SW480 (cell line): ENCODE measurements at regions not wholly inside any gene's neighbourhood (a gene's known extent, or its start where the extent isn't known, plus 50 kb on each side); places are given as distances from the start of the nearest gene placed in this dataset.
A peak's percentile ranks its signal among the peaks of the same experiment; 100 is the strongest.

ENCODE experiments used
- DNase-seq: peaks from one replicate; pipeline ENCODE4 v3.0.0-alpha.2; 2016; ENCODE audit warnings: low spot score

DNA sequence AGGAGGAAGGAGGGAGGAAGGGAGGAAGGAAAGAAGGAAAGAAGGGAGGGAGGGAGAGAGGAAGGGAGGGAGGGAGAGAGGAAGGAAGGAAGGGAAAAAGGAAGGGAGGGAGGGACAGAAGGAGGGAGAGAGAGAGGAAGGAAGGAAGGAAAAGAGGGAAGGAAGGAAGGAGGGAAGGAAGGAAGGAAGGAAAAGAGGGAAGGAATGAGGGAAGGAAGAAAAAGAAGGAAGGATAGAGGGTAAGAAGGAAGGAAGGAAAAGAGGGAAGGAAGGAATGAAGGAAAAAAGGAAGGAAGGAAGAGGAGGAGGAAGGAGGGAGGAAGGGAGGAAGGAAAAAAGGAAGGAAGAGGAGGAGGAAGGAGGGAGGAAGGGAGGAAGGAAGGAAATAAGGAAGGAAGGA is 796.8 kb downstream of the ARAP2 start:
- no peak for DNase-seq

DNA sequence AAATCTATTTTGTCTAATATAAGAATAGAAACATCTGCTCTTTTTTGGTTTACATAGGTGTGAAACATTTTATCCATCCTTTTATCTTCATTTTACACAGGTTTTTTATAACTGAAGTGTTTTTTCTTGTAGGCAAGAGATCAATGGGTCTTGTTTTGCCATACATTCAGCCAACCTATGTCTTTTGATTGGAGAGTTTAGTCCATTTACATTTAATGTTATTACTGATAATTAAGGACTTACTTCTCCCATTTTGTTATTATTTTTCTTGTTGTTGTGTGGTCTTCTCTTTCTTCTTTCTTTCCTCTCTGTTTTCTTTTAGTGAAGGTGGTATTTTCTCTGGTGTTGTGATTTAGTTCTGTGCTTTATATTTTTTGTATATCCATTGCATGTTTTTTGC is 785.3 kb downstream of the ARAP2 start:
- DNase-seq: no peak

DNA sequence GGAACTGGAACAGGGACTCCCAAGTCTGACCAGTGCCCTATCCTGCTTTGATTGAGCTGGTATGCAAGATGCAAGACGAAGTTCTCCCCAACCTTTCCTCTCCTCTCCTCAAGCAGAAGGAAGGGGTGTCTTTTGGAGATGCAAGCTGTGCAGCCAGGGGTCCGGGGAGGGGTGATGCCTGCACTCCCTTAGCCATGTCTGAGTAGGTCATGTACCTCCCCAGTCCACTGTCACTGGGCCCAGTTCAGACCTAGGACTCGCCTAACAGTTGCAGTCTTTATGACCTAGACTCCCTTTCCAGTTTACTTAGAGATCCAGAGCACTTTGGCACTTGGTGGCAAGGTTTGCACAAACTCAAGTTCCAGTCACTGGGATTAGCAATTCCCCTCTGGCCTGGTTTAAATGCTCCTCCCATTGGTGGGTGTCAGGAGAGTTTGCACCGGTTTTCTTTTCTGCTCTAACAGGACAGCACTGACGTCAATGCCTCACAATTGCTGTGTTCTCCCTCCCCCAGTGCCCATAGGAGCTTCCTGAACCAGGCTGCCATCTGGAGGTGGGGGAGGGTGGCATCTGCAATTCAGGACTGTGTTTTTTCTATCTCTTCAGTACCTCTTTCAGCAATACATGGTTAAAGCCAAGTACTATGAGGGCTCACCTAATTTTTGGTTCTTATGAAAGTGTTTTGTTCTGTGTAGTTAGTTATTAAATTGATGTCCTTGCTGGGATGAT is 782.2 kb downstream of the ARAP2 start:
- no peak for DNase-seq

DNA sequence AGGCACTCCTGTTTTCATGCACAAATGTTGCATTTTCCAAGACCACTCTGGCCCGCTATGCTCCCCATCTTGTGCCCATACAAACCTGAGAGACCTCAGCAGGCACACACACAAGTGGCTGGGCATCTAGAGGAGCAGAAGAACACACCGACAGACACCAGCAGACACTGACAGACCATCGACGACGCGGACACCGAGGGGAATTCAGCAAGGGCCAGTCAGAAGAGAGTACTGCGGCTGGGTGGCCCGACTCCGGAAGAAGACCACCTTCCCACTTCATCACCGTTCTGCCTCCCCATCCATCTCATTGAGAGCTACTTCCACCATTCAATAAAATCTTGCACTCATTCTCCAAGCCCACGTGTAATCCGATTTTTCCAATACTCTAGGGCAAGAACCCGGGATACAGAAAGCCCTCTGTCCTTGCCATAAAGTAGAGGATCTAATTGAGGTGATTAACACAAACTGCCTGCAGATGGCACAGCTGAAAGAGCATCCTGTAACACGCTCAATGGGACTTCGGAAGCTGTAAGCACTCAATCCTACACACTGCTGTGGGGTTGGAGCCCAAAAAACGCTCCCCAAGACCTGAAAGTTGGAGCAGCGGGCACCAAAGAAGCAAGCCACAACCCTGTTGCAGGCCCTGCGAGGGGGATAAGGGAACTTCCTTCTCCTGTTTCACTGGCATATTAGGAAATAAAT is 780.9 kb downstream of the ARAP2 start:
- DNase-seq: no peak

DNA sequence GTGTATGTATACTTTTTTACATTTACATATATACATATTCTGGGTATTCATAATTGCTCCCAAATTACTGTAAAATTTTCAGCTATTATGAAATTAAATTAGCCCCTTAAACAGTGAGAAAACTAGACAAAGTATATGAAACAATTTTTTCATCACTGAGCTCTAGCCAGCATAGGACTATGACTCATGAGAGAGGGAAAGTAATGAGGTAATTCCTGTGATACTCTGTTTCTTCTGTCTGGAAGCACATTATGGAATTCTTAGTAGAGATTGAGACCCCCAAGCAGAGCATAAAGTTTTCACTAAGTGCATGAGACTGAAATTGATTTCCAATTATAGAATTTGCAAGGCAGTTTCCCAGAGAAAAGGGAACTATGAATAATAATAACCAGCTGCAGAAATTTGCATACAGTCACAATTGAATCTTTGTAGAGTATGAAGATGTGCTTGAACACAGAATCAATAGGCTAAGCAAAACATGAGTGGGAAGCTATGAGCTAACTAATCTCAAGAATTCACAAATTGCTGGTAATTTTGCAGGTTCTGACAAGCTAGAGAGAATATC is 779.3 kb downstream of the ARAP2 start:
- no peak for DNase-seq

DNA sequence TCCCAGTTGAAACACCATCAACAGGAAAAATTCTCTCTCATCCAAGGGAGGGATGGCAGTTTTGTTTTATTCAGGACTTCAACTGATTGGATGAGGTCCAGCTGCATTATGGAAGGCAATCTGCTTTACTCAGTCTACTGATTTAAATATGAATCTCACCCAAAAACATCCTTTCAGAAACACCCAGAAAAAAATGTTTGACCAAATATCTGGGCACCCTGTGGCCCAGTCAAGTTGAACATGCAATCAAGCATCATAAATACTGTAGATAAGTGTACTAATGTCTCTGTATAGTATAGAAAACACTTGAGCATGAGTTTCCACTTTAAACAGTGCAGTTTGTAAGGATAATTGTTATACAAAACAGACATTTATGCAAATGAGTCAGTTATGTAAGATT is 753.2 kb downstream of the ARAP2 start:
- no peak for DNase-seq

DNA sequence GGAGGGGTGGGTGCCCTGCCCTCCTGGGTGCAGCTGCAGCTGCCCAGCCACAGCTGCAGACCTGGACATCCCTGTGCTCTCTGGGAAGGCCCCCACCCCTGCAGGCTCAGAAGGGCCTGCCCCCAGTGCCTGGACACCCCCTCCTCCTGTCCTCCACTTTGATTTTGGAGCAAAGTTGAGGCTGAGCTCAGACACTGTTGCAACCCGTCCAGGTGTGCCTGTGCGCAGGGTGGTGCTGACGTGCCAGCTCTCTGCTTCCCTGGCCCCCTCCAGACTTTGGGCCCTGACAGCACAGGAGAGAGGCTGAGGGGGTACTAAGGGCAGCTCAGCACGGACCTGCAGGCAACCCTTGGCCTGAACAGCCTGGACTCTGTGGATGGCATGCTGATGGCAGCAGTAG is 750.3 kb downstream of the ARAP2 start:
- no peak for DNase-seq

DNA sequence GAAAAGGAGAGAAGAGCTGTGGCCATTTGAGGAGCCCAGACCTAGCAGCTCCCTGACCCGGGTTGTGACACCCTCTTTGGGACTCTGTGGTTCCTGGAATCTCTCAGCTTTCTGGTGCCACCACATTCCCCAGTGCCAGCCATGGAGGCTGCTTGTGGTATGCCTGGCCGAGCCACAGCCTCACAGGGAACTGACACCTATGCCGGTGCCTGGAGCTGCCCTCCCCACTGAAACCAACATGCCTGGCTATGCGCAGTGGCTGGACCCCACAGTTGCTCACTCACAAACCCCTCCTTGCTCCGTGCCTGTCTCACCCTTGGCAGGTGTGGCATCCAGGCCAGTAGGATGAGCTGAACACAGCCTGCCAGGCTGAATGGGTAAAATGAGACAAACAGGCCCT is 749.4 kb downstream of the ARAP2 start:
- no peak for DNase-seq

DNA sequence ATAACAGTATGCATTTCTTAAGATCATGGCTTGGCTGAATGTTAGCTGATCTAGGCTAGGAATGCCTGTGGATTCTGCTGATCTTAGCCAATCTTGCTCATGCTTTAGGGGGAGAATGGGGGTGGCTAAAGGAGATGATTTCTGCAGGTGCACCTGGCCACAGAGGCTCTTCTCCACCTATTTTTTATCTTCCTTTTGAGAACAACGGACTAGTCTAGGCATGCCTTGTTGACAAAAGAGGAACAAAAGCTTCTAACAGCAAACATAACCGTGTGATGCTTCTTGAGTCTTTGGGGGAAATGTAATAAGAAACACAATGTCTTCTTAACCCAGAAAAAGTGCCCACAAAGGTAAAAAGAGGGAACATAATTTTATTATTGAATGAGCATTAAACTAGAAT is 743.5 kb downstream of the ARAP2 start:
- no peak for DNase-seq

DNA sequence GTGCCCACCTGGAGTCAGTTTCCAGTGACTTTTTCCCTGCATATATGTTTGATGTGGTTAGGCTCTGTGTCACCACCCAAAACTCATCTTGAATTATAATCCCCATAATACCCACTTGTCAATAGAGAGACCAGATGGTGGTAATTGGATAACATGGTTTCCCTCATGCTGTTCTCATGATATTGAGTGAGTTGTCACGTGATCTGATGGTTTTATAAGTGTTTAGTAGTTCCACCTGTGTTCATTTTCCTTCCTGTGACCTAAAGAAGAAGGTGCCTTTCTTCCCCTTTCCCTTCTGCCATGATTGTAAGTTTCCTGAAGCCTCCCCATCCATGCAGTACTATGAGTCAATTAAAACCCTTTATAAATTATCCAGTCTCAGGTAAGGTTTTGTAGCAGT is 740.9 kb downstream of the ARAP2 start:
- no peak for DNase-seq

DNA sequence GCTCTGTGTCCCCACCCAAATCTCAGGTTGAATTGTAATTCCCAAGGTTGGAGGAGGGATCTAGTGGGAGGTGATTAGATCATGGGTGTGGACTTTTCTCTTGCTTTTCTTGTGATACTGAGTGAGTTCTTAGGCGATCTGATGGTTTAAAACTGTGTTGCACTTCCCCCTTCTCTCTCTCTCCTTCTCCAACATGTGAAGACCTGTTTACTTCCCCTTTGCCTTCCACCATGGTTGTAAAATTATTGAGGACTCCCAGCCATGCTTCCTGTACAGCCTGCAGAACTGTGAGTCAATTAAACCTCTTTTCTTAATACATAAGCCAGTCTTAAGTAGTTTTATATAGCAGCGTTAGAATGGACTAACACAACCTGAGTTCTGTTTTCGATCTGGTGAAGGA is 738.2 kb downstream of the ARAP2 start:
- DNase-seq: no peak

DNA sequence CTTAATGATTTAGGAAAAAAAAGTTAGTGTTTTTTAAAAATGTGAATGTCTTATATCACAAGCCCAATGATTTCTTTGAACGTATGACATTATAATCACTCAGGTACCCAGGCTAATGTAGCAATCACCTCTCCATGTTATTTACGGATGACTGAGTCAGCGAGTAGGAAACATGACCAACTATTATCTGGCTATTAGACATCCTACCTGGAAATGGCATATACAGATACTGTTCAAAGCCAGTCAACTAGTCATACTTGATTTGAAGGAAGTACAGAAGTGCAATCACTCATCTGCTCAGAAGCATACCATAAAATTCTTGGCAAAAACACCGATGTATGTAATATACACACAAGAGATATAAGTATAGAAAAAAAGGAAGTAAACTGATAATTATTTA is 732.5 kb downstream of the ARAP2 start:
- DNase-seq: no peak

DNA sequence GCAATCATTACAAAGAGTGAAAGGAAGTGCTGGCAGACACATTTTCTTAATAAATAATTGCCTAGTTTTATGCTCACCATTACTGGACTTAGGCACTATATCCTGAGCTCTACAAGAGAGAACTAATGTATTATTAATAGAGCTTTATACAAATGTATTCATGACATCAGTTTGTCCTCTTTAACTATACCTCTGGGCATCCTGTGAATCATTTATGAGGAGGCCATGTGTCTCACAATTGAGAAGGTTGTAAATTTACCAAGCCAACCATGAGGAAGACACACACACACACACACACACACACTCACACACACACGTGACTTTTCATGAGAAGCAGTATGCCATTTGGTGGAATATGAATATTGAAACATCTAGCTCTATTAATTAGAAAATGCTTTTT is 728.2 kb downstream of the ARAP2 start:
- DNase-seq: no peak

DNA sequence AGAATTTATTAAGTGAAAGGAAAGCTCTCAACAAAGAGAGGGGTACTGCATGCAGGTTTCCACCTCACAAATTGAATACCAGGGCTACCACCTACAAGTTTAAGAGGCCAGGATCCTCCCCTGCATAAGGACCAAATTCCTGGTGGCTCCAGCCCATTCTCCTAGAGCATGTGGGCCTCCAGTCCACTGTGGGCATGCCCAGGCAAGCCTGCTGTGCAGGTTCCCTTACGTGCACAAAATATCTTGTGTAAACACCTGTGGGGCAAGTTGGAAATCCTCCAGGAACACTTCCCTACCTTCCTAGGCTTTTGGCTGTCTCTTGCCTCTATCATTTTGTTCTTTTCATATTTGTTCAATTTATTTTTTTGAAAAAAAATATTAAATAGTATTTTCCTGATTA is 724.3 kb downstream of the ARAP2 start:
- no peak for DNase-seq

DNA sequence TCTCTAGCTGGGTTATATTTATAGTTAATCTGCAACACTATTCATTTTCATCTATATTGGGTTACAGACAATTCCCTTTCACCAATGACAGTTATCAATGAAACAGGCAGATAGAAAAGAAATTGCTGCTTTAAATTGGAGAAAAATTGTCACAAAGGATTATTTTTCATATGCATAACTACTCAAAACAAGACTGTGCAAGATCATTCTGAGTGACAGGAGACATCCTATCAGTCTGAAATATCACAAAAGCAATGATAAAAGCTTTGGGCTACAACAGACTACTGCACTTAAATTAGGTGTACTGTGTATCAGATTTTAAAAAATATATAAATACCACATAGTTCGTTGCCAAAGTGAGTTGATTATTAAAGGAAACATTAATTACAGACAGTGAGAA is 722.6 kb downstream of the ARAP2 start:
- no peak for DNase-seq

DNA sequence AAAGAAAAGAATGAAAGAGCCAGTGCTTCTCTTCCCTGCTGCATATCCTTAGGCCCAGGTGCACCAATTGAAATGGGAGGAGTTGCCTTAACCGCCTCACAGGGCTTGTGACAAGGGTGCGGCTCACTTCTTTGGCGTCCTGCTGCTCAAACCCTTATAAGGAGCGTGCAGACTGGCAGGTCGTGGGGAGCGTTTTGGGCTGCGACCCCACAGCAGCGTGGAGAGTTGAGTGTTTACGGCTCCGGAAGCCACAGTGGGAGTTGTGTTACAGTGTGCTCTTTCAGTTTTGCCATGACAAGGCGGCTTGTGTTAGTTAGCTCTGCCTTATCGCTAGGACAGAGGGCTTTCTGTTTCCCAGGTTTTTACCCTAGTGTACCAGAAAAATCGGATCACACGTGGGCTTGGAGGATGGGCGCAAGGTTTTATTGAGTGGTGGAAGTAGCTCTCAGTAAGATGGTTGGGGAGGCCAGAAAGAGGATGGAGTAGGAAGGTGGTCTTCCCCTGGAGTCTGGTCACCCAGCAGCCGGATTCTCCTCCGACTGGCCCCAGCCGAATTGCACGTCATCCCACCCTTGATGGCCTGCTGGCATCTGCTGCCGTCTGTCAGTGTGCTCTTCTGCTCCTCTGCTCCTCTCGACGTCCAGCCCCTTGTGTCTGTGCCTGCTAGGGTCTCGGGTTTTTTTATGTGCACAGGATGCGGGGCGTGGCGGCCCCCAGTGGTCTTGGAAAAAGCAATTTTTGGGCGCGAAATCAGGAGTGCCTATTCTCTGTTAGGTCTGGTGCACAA is 718.9 kb downstream of the ARAP2 start:
- peak; percentile 12 for DNase-seq

DNA sequence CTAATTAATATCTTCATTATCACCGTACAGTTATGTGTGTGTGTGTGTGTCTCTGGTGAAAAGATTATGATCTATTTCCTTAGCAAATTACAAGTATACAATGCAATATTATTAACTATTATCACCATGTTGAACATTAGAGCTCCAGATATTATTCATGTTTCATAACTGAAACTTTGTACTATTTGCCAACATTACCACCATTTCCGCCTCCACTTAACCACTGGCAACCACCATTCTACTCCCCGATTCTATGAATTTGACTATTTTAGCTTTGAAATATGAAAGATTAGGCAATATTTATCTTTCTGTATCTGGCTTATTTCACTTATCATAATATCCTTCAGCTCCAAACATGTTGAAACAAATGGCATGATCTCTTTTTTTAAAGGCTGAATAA is 717.9 kb downstream of the ARAP2 start:
- DNase-seq: no peak

DNA sequence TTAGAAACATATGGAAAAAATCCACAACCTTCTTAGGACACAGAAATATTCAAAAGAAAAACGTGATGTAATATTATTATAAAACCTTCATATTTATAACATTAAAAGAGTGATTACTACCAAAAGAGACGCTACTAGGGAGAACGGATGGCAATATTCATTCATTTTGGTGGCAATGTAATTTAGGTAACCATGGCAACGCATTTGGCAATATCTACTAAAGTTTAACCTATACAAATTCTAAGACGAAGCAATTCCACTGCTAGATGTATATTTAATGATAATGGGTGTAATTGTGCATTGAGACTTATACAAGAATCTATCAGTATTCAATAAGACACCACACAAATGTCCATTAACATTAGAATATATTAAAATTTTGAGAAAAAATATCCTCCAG is 709.4 kb downstream of the ARAP2 start:
- no peak for DNase-seq

DNA sequence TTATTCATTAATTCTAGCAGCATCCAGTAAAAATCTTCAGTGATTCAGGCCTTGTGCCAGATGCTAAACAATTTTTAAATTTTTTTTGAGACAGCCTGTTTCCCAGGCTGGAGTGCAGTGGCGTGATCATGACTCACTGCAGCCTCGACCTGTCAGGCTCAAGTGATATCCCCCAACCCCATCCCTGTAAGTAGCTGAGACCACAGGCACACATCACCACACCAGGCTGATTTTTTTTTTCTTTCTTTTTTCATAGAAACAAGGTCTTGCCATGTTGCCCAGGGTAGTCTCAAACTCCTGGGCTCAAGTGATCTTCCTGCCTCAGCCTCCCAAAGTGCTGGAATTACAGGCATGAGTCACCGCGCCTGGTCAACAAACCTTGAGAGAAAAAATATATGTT is 705.5 kb downstream of the ARAP2 start:
- DNase-seq: no peak

DNA sequence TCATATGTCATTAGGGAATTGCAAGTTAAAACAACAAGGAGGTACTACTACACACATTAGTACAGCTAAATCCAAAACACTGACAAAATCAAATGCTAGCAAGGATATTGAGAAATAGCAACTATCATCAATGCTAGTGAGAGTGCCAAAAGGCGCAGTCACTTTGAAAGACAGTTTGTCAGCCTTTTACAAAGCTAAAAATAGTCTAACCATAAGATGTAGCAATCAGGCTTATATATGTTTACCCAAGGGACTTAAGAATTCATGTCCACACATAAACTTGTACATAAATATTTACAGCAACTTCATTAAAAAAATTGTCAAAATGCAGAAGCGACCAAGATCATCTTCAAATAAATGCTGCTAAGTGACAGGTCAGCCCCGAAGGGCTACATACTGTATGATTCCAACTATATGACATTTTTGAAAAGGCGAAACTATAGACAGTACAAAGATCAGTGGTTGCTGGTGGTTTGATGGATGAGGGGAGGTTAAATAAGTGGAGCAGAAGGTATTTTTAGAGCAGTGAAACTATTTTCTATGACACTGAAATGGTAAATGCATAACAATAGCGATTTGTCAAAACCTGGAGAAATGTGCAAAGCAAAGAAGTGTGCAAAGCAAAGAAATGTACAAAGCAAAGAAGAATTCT is 704.8 kb downstream of the ARAP2 start:
- no peak for DNase-seq

DNA sequence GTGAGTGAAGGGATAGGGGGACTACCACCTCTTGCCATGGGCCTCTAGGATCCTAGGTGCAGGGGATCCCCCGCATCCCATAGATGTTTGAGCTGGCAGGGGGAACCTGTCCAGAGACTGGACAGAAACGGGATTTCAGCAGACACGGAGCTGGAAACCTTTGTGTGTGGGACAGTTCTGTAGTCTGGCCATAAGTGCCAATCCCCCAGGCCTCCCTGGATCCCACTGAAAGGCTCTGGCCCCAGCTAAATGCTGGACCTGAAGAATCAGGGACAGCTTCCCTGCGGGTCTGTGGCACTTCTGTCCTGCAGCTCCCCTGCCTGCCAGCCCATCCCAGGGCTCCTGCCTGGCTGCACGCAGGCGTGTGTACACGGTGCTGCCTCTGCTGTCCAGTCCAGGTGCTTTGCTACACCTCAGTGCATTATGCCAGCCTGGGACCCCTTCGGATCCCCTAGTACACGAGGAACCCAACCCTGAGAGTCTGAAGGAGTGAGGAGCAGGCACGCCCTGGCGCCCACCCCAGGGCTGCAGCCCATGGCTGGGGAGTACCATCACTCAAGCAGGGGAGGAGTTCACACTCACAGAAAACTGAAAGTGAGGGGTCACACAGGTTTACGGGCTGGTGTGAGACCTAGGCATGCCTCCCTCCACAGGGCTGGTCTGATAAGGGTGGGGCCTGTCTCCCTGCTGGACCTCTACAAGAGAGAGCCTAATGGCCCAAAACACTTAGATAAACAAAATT is 703.0 kb downstream of the ARAP2 start:
- no peak for DNase-seq

DNA sequence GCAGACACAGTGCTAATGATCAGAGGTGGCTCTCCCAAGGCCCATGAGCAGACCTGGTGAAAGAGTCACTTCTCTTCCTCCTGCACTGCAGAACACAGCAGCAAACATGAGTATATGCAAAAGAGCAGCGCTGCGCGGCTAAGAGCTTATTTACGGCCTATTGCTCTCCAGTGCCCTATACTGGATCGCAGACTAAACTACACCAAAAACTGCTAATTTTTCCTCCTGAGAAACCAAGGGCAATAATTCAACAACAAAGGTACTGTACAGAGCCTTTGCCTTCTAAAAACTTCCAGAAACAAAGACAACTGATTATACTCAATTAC is 702.5 kb downstream of the ARAP2 start:
- DNase-seq: no peak
